GM23338 (cell line): ENCODE measurements at regions not wholly inside any gene's neighbourhood (a gene's known extent, or its start where the extent isn't known, plus 50 kb on each side); places are given as distances from the start of the nearest gene placed in this dataset.

Source experiments
- ATAC-seq: fragments of 200-7000 bp; cut with Tn5 transposase; 3 replicates; pipeline ENCODE4 v1.9.1; 2020
- DNase-seq: peaks from one replicate; pipeline ENCODE4 v3.0.0-alpha.2; 2015; ENCODE audit warnings: low spot score
- H2AFZ ChIP-seq: fragments of 200-600 bp; sonication (generic); 2 replicates; pipeline ENCODE4 v1.8.0; 2016; ENCODE audit warnings: antibody characterized with exemption, mild to moderate bottlenecking, moderate library complexity
- H3F3A ChIP-seq: fragments of 200-600 bp; sonication (generic); replicated peaks from 2 replicates; pipeline ENCODE4 v1.8.0; 2017; ENCODE audit warnings: antibody characterized with exemption, mixed run types, low read depth
- H3K27ac ChIP-seq: fragments of 200-600 bp; sonication (generic); 2 replicates; pipeline ENCODE4 v1.6.1; 2016; ENCODE audit warnings: low read depth
- H3K27me3 ChIP-seq: fragments of 200-600 bp; sonication (generic); 2 replicates; pipeline ENCODE4 v1.8.0; 2016; ENCODE audit warnings: mild to moderate bottlenecking, mixed run types, moderate library complexity; ENCODE audit not compliant: insufficient read depth
- H3K36me3 ChIP-seq: fragments of 200-600 bp; sonication (generic); 2 replicates; pipeline ENCODE4 v1.8.0; 2016; ENCODE audit warnings: mild to moderate bottlenecking; ENCODE audit not compliant: insufficient read depth
- H3K4me1 ChIP-seq: fragments of 200-600 bp; sonication (generic); 2 replicates; pipeline ENCODE4 v1.8.0; 2016; ENCODE audit warnings: mild to moderate bottlenecking, moderate library complexity; ENCODE audit not compliant: insufficient read depth
- H3K4me2 ChIP-seq: fragments of 200-600 bp; sonication (generic); 2 replicates; pipeline ENCODE4 v1.7.1; 2017; ENCODE audit warnings: mixed run types
- H3K4me3 ChIP-seq: fragments of 200-600 bp; sonication (generic); 2 replicates; pipeline ENCODE4 v1.6.1; 2016; ENCODE audit warnings: mixed run types
- H3K79me2 ChIP-seq: fragments of 200-600 bp; sonication (generic); replicated peaks from 2 replicates; pipeline ENCODE4 v1.8.0; 2017; ENCODE audit warnings: mild to moderate bottlenecking; ENCODE audit not compliant: insufficient read depth
- H3K9me2 ChIP-seq: fragments of 200-600 bp; sonication (generic); 2 replicates; pipeline ENCODE4 v1.8.0; 2017; ENCODE audit not compliant: insufficient read depth
- H4K20me1 ChIP-seq: fragments of 200-600 bp; sonication (generic); replicated peaks from 2 replicates; pipeline ENCODE4 v1.8.0; 2017; ENCODE audit warnings: mild to moderate bottlenecking; ENCODE audit not compliant: insufficient read depth
- H3K27ac Mint-ChIP-seq: 2 replicates; pipeline ENCODE4 v1.8.0; 2020; ENCODE audit warnings: inconsistent platforms, mild to moderate bottlenecking, moderate library complexity, mixed read lengths
- H3K27me3 Mint-ChIP-seq: 3 replicates; pipeline ENCODE4 v1.8.0; 2022; ENCODE audit warnings: low read depth, mild to moderate bottlenecking, moderate library complexity, mixed read lengths, inconsistent platforms; ENCODE audit not compliant: insufficient read depth, poor library complexity
- H3K36me3 Mint-ChIP-seq: 3 replicates; pipeline ENCODE4 v1.8.0; 2021; ENCODE audit warnings: low read depth, mild to moderate bottlenecking, inconsistent platforms, moderate library complexity, mixed read lengths
- H3K4me1 Mint-ChIP-seq: 3 replicates; pipeline ENCODE4 v1.8.0; 2020; ENCODE audit warnings: mild to moderate bottlenecking, inconsistent platforms, mixed read lengths
- H3K4me3 Mint-ChIP-seq: 3 replicates; pipeline ENCODE4 v1.8.0; 2021; ENCODE audit warnings: moderate library complexity, mild to moderate bottlenecking, inconsistent platforms, mixed read lengths
- H3K9me3 Mint-ChIP-seq: 3 replicates; pipeline ENCODE4 v1.8.0; 2020; ENCODE audit warnings: moderate library complexity, mild to moderate bottlenecking, inconsistent platforms, mixed read lengths
- ETS1 ChIP-seq: IDR thresholded peaks from 2 replicates; pipeline ENCODE4 v1.6.1; 2016; ENCODE audit warnings: antibody characterized with exemption
- EZH2 ChIP-seq: fragments of 200-600 bp; sonication (generic); IDR thresholded peaks from one replicate; pipeline ENCODE4 v1.8.0; 2017; ENCODE audit warnings: antibody characterized with exemption, mild to moderate bottlenecking, low read depth; ENCODE audit not compliant: unreplicated experiment
- EZH2phosphoT487 ChIP-seq: fragments of 200-600 bp; sonication (generic); IDR thresholded peaks from one replicate; pipeline ENCODE4 v1.8.1; 2018; ENCODE audit warnings: antibody characterized with exemption; ENCODE audit not compliant: unreplicated experiment
- JUNB ChIP-seq: IDR thresholded peaks from one replicate; pipeline ENCODE4 v1.6.1; 2016; ENCODE audit warnings: antibody characterized with exemption; ENCODE audit not compliant: unreplicated experiment
- NANOG ChIP-seq: IDR thresholded peaks from 2 replicates; pipeline ENCODE4 v1.6.1; 2016; ENCODE audit warnings: antibody characterized with exemption, borderline replicate concordance
- POLR2AphosphoS5 ChIP-seq: IDR thresholded peaks from 2 replicates; pipeline ENCODE4 v1.6.1; 2016; ENCODE audit warnings: antibody characterized with exemption, low read depth
- REST ChIP-seq: IDR thresholded peaks from one replicate; pipeline ENCODE4 v1.6.1; 2018; ENCODE audit warnings: antibody characterized with exemption; ENCODE audit not compliant: unreplicated experiment
- ZNF331 ChIP-seq: fragments of 250-450 bp; sonication (Bioruptor Pico); IDR thresholded peaks from 2 replicates; pipeline ENCODE4 v1.5.0; 2020; ENCODE audit warnings: low read depth, mild to moderate bottlenecking, moderate library complexity
- TF ChIP-seq, protein P1 (sequence below), 2 experiments: fragments of 200-600 bp in 1 of 2; sonication (generic) in 1 of 2; conservative IDR thresholded peaks; 2 replicates each; pipeline versions ENCODE4 v1.5.1 to v1.6.1; 2016 to 2017; ENCODE audit warnings: antibody characterized with exemption in 2 of 2, low read depth in 2 of 2, mild to moderate bottlenecking in 2 of 2, moderate library complexity in 1 of 2

DNA sequence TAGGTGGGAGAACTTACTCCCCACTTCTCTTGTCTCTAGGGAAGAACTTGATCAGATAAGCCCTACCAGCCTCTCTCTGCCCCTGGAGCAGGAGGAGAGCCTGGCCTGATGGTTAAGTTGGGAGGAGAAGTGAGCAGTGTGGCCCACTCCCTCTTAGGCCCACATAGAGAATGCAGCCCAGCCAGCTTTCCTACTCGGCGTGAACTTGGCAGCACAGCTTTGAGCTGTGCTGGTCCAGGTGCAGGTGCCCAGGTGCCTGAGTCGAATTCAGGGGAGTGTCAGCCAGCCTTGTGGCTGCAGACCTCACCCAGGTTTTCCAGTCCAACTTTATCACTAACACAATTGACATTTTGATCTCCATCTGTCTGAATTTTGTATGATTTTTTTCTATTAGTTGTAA is 77.6 kb upstream of the PAQR3 start (continued):
- no peak for TF ChIP-seq REST
- no peak for TF ChIP-seq NANOG
- no peak for TF ChIP-seq ETS1

DNA sequence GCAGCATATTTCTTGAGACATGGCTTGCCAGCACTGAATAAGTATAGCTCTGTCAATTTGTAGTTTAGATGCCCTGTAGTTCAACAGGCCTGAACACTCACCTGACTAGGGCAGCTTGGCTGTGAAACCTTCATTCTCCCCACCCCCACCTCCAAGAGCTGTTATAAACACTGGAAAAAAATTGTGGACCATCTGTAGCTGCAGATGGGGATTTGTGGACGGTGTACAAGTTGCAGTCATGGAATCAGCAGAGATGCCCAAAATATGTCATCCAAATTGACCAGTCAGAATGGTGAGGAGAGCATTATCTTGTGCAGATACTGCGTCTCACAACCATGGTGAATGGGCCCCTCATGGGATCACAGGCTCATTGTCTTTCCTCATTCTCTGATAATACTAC is 76.2 kb upstream of the PAQR3 start:
- DNase-seq = no peak
- H3F3A ChIP-seq = no peaks in the 10 kb centered on the region
- H4K20me1 ChIP-seq = no peaks in the 10 kb centered on the region
- Mint-ChIP-seq H3K36me3 (no peaks in the 10 kb centered on the region), H3K4me3 (no peak overlapping the region), H3K4me1 (no peaks in the 10 kb centered on the region), H3K9me3 (peaks cover 2% of the 10 kb centered on the region; the same call in 1 of the 3 replicates), H3K27ac (no peak overlapping the region), H3K27me3 (no peaks in the 10 kb centered on the region)
- no peaks in the 10 kb centered on the region for H3K27me3 ChIP-seq
- H3K27ac ChIP-seq = no peak overlapping the region
- no peak overlapping the region for H3K4me2 ChIP-seq
- H3K4me3 ChIP-seq = no peak overlapping the region
- ATAC-seq = no peak
- H3K9me2 ChIP-seq = no peaks in the 10 kb centered on the region
- H3K79me2 ChIP-seq = no peaks in the 10 kb centered on the region
- H3K4me1 ChIP-seq = no peaks in the 10 kb centered on the region
- H3K36me3 ChIP-seq = no peaks in the 10 kb centered on the region
- no peak overlapping the region for H2AFZ ChIP-seq
- TF ChIP-seq EZH2 (no peak), POLR2AphosphoS5 (no peak), REST (no peak), EZH2phosphoT487 (no peak), ZNF331 (CRISPR knock-in tag) (no peak), JUNB (no peak)
- TF ChIP-seq, protein P1, sequence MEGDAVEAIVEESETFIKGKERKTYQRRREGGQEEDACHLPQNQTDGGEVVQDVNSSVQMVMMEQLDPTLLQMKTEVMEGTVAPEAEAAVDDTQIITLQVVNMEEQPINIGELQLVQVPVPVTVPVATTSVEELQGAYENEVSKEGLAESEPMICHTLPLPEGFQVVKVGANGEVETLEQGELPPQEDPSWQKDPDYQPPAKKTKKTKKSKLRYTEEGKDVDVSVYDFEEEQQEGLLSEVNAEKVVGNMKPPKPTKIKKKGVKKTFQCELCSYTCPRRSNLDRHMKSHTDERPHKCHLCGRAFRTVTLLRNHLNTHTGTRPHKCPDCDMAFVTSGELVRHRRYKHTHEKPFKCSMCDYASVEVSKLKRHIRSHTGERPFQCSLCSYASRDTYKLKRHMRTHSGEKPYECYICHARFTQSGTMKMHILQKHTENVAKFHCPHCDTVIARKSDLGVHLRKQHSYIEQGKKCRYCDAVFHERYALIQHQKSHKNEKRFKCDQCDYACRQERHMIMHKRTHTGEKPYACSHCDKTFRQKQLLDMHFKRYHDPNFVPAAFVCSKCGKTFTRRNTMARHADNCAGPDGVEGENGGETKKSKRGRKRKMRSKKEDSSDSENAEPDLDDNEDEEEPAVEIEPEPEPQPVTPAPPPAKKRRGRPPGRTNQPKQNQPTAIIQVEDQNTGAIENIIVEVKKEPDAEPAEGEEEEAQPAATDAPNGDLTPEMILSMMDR (conservative IDR thresholded peaks at IDR 0.05; ENCODE audit: low read depth in 2 of 2) = no peak
